M059J (cell line): ENCODE measurements at regions not wholly inside any gene's neighbourhood (a gene's known extent, or its start where the extent isn't known, plus 50 kb on each side); places are given as distances from the start of the nearest gene placed in this dataset.

Source experiments
- DNase-seq: peaks from one replicate; pipeline ENCODE4 v3.0.0-alpha.2; 2012; ENCODE audit warnings: low read depth

GRCh38 chr5:57561231-57561842, 78.7 kb upstream of the ACTBL2 start:
- no peak for DNase-seq

DNA sequence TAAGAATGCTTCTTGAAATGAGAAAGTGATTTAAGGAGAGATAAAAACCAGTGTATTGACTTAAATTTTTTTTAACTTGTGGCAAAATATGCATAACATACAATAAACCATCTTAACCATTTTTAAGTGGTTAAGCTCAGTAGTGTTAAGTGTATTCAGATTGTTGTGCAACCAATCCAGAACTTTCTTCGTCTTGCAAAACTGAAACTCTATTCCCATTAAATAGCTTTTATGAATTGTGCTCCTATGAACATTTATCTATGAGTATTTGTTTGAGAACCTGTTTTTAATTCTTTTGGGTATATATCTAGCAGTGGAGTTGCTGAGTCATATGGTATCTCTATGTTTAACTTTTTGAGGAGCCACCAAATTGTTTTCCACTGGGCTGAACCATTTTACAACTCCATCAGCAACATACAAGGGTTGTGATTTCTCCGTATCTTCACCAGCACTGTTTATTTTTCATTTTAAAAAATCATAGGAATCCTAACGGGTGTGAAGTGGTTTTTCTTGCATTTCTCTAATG, 76.6 kb upstream of the ACTBL2 start:
- DNase-seq: no peak

DNA sequence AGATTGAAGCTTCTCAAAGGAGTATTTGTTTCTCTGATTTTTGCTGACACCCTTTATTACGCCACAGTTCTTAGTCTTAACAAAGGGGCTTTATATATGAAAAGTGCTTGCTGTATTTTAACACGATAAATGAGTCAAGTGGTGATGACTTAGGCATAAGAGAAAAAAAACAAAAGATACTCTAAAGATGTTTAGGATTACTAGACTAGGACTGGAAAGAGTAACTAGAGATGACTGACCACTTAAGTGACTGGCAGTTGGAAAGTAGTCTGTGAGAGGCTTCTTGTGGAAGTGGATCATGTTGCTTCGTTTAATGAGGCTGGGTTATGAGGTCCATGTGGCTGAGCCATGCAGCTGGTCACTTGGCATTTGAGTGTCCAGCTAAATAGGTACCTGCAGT, 69.4 kb upstream of the ACTBL2 start:
- peak; percentile 25 for DNase-seq

GRCh38 chr5:57551251-57551650, 68.6 kb upstream of the ACTBL2 start:
- DNase-seq: no peak

DNA sequence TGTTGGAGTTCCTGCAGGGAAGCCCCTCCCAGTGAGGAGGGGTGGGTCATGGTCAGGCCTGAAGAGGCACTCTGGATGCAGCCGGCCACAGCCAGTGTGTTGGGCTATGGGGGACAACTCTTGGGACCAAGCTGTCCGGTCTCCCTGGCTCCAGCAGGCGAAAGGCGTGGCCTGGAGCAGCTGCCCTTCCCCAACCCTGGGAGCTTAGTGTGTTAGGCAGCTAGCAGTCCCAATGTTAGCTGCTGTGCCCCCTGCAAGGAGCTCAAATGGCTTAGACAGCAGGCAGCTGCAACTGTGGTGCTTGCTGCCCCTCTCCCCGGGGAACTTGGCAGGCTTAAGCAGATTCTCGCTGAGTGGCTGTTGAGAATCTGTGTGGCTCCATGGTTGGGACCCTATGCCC, 67.5 kb upstream of the ACTBL2 start:
- no peak for DNase-seq

GRCh38 chr5:57549566-57549965, 67.0 kb upstream of the ACTBL2 start:
- no peak for DNase-seq

- DNase-seq: no peak
These were observed 58.2 kb upstream of the ACTBL2 start for GRCh38 chr5:57540823-57541222.

GRCh38 chr5:57539281-57539701, 56.7 kb upstream of the ACTBL2 start:
- peak; percentile 89 for DNase-seq

DNA sequence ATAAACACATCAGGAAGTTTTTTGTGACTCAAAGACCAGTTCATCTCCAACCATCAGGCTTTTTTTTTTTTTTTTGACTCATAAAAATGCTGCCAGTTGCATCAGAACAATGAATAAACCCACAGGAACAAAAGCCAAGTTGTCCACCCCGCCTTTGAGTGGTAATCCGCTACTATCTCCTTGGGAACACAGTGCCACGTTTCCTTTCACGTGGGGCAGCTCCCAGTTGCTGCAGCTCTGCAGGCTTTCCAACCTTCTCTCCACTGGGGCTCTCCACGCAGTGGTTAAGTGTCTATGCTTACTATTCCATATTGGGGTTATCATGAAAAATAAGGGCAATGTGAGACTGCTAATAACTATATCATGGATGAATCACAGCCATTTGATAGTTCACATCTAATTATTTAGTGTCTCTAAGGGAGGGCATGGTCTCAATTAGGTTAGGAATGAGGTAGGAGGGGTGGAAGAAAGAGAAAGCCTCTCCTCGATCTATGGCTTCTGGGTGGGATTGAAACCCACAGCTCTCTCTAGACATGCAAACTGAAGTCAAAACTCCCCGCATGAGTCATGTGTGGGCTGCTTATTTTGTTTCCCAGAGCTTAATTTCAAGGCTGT, 55.8 kb upstream of the ACTBL2 start:
- DNase-seq: peak; percentile 95

DNA sequence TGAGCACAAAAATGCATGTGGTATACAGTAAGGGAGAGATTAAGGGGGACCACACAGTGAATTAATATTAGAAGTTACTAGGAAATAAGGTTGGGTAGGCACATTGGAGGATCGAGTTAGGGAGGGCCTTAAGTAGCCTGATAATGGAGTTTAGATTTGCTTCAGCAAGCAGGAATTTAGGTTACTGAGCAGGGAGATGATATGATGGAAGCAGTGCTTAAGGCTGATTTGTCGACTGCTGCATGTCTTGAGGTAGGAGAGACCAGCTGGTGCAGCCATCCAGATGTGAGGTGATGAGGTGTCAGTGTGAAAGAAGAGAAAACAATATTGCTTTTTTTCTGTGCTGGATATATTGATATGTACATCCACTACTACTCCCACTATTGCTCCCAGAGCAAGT, 55.2 kb upstream of the ACTBL2 start:
- DNase-seq: peak; percentile 15

DNA sequence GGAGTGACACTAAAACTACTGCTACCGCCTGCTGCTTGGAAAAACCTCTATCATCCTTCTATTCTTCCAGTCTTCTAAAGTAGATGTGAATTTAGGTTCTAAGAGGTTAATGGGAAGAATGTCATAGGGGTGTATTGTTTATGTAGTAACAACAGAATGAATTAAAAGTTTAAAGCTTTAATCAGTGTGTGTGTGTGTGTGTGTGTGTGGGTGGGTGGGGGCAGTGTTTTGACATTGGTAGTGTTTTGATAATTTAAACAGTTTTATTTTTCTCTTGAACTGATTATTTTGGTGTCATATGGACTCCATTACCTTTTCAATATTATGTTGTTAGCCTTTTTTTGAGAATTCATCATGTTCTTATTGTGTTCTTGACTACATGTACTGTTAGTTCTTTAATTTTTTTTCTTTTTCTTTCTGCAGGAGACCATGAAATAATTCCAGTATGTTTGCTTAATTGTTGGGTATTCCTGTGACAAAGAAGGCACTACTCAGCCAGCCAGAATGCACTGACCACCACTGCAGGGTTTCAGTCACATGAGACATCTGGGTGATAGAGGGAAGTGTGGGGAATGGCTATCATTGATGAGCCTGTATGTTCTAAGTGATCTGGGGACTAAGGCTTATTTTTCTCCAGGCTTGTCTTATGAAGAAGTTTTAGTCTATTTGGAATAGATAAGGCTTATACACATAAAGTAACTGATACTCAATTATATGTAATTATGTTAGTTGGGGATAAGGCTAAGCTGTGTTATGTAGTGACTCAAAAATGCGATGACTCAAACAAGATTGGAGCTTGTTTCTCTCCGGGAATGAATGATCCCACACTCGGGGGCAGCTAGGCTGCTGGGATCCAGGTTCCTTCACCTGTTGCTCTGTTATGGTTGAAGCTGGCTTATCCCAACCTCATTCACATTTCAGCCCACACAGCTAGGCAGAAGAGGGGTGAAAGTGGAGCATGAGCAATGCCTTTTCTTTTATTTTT, 50.2 kb upstream of the ACTBL2 start:
- DNase-seq: peak; percentile 73
